HepG2 (cell line): ENCODE measurements at regions not wholly inside any gene's neighbourhood (a gene's known extent, or its start where the extent isn't known, plus 50 kb on each side); places are given as distances from the start of the nearest gene placed in this dataset.
"Not testable (repeated sequence)": the region's sequence is repeated elsewhere in the genome, so short reads cannot be mapped to it uniquely, and the experiment has no call there.

Source experiments
- BORCS8-MEF2B ChIP-seq: sonication (generic); formaldehyde crosslinking; IDR thresholded peaks from 2 replicates; pipeline ENCODE4 v1.8.0; 2022; ENCODE audit warnings: mild to moderate bottlenecking, missing genetic modification reagents
- CTCF ChIP-seq: sonication (generic); formaldehyde crosslinking; IDR thresholded peaks from 2 replicates; pipeline ENCODE4 v1.5.0; 2020; ENCODE audit warnings: mild to moderate bottlenecking, missing genetic modification reagents, moderate library complexity
- ETS1 ChIP-seq: sonication (generic); formaldehyde crosslinking; IDR thresholded peaks from 2 replicates; pipeline ENCODE4 v1.4.0; 2020; ENCODE audit warnings: missing genetic modification reagents
- HOXA5 ChIP-seq: sonication (generic); formaldehyde crosslinking; IDR thresholded peaks from 2 replicates; pipeline ENCODE4 v1.4.0; 2020; ENCODE audit warnings: missing genetic modification reagents
- KDM6A ChIP-seq: IDR thresholded peaks from 2 replicates; pipeline ENCODE4 v1.6.1; 2016; ENCODE audit warnings: low read depth
- NR2F1 ChIP-seq, 2 experiments: fragments of 450-650 bp in 1 of 2; formaldehyde crosslinking in 1 of 2; IDR thresholded peaks; 2 replicates each; pipeline versions ENCODE4 v1.5.0 to v1.6.1; 2016 to 2020; ENCODE audit warnings: mild to moderate bottlenecking in 1 of 2, missing compliant biosample characterization in 1 of 2, missing genetic modification reagents in 1 of 2, moderate library complexity in 1 of 2
- NR3C1 ChIP-seq: sonication (generic); formaldehyde crosslinking; IDR thresholded peaks from 2 replicates; pipeline ENCODE4 v1.4.0; 2020; ENCODE audit warnings: missing genetic modification reagents
- PRDM15 ChIP-seq: sonication (generic); formaldehyde crosslinking; IDR thresholded peaks from 2 replicates; pipeline ENCODE4 v1.4.0; 2020; ENCODE audit warnings: missing genetic modification reagents
- ZSCAN20 ChIP-seq: sonication (generic); formaldehyde crosslinking; IDR thresholded peaks from 2 replicates; pipeline ENCODE4 v1.4.0; 2020; ENCODE audit warnings: missing genetic modification reagents, mild to moderate bottlenecking, borderline replicate concordance

GRCh38 chrX:3837211-3837610 lies 123.8 kb upstream of the PRKX start:
- TF ChIP-seq KDM6A; HOXA5 (CRISPR knock-in tag); NR2F1 (CRISPR knock-in tag; IDR thresholded peaks at IDR 0.05); ZSCAN20 (CRISPR knock-in tag); NR3C1 (CRISPR knock-in tag); BORCS8-MEF2B (CRISPR knock-in tag); PRDM15 (CRISPR knock-in tag); ETS1 (CRISPR knock-in tag); CTCF (CRISPR knock-in tag): not testable (repeated sequence)
